K562 (cell line): ENCODE measurements at regions not wholly inside any gene's neighbourhood (a gene's known extent, or its start where the extent isn't known, plus 50 kb on each side); places are given as distances from the start of the nearest gene placed in this dataset.

ENCODE experiments used
- ATAC-seq: fragments of 200-7000 bp; cut with Tn5 transposase; 3 replicates; pipeline ENCODE4 v1.9.1; 2020; ENCODE audit warnings: moderate library complexity
- BruUV-seq: library from RNA; stranded (reverse); fragments of 400-500 nt; replicated peaks from 2 replicates; lab custom pipeline; 2021; lab: Mats Ljungman, UMichigan
- CTCF ChIA-PET: fragments of 300-600 bp; formaldehyde crosslinking; extraction: SDS; loops from one replicate; lab custom pipeline; 2021; ENCODE audit warnings: low intra/inter-chr PET ratio; lab: Yijun Ruan, JAX
- POLR2A ChIA-PET: fragments of 300-600, 350-650 bp; sonication (Branson Sonifier 250); formaldehyde crosslinking; extraction: SDS; loops from one replicate; lab custom pipeline; 2021; ENCODE audit warnings: antibody characterized with exemption, inconsistent platforms; lab: Yijun Ruan, JAX
- DNase-seq, 4 experiments: peaks; one replicate each; pipeline versions ENCODE4 v3.0.0 to v3.0.0-alpha.2; 2011 to 2018; ENCODE audit warnings: low spot score in 3 of 4, mixed read lengths in 3 of 4; ENCODE audit errors: extremely low read depth in 1 of 4
- FAIRE-seq: peaks from 2 replicates; lab custom pipeline; 2011; peaks lifted over from hg19 to GRCh38; lab: Jason Lieb, UNC
- H2AFZ ChIP-seq: 2 replicates; pipeline ENCODE4 v1.6.0; 2011; ENCODE audit warnings: low read depth, low read length, control low read depth, inconsistent platforms
- H3K27ac ChIP-seq: fragments of 200-600 bp; 3 replicates; pipeline ENCODE4 v1.8.0; 2011; ENCODE audit warnings: low read depth, mild to moderate bottlenecking, control low read depth, inconsistent platforms, low read length, moderate library complexity, mixed read lengths; ENCODE audit errors: extremely low read depth
- H3K27me3 ChIP-seq, 2 experiments: fragments of 300-600 bp in 1 of 2; 2 replicates in 1 of 2; 3 replicates in 1 of 2; pipeline versions ENCODE4 v1.6.0 to v1.8.0; 2011; ENCODE audit warnings: inconsistent platforms in 2 of 2, low read length in 2 of 2, mild to moderate bottlenecking in 1 of 2, mixed read lengths in 1 of 2, moderate library complexity in 1 of 2; ENCODE audit not compliant: control insufficient read depth in 2 of 2, insufficient read depth in 2 of 2
- H3K36me3 ChIP-seq: fragments of 300-600 bp; 3 replicates; pipeline ENCODE4 v1.8.0; 2011; ENCODE audit warnings: mild to moderate bottlenecking, low read length, inconsistent platforms; ENCODE audit not compliant: control insufficient read depth, insufficient read depth
- H3K4me1 ChIP-seq, 2 experiments: fragments of 200-600 bp in 1 of 2; replicated peaks in 1 of 2; 2 replicates in 1 of 2; 3 replicates in 1 of 2; pipeline versions ENCODE4 v1.5.1 to v1.8.0; 2011; ENCODE audit warnings: inconsistent platforms in 2 of 2, low read length in 2 of 2, mild to moderate bottlenecking in 1 of 2, mixed read lengths in 1 of 2, moderate library complexity in 1 of 2; ENCODE audit not compliant: control insufficient read depth in 2 of 2, insufficient read depth in 2 of 2
- H3K4me2 ChIP-seq: 2 replicates; pipeline ENCODE4 v1.6.1; 2011; ENCODE audit warnings: low read length, control low read depth, inconsistent platforms, mixed read lengths; ENCODE audit not compliant: insufficient read depth
- H3K4me3 ChIP-seq: fragments of 200-600 bp; sonication (generic), shearing (Covaris generic); 2 replicates; pipeline ENCODE4 v1.5.1; 2016; ENCODE audit warnings: control low read depth, inconsistent platforms
- H3K79me2 ChIP-seq: fragments of 200-600 bp; 3 replicates; pipeline ENCODE4 v1.8.0; 2011; ENCODE audit warnings: low read length, inconsistent platforms; ENCODE audit not compliant: control insufficient read depth, insufficient read depth
- H3K9ac ChIP-seq, 2 experiments: 2 replicates each; pipeline versions ENCODE4 v1.6.0 to v1.6.1; 2011; ENCODE audit warnings: low read depth in 2 of 2, low read length in 2 of 2, control low read depth in 1 of 2, inconsistent platforms in 1 of 2, mild to moderate bottlenecking in 1 of 2, mixed read lengths in 1 of 2; ENCODE audit not compliant: insufficient read depth in 1 of 2
- H3K9me1 ChIP-seq: one replicate; pipeline ENCODE4 v1.6.0; 2011; ENCODE audit warnings: inconsistent platforms, mild to moderate bottlenecking, low read length, moderate library complexity; ENCODE audit not compliant: control insufficient read depth, insufficient read depth
- H3K9me3 ChIP-seq: replicated peaks from 2 replicates; pipeline ENCODE4 v1.5.1; 2011; ENCODE audit warnings: low read depth, low read length, inconsistent platforms; ENCODE audit not compliant: control insufficient read depth, insufficient read depth
- H4K20me1 ChIP-seq: replicated peaks from 2 replicates; pipeline ENCODE4 v1.6.1; 2011; ENCODE audit warnings: low read length, inconsistent platforms, mixed read lengths; ENCODE audit not compliant: control insufficient read depth, insufficient read depth
- LARP7 ChIP-seq: fragments of 450-650 bp; IDR thresholded peaks from 2 replicates; pipeline ENCODE4 v1.6.1; 2016
- MCM7 ChIP-seq, 2 experiments: fragments of 450-650 bp; IDR thresholded peaks; 2 replicates each; pipeline ENCODE4 v1.6.1; 2016 to 2018
- RAD21 ChIP-seq, 2 experiments: fragments of 250-450 bp in 1 of 2; fragments of 450-650 bp in 1 of 2; sonication (Bioruptor Pico) in 1 of 2; formaldehyde crosslinking in 1 of 2; IDR thresholded peaks in 1 of 2; conservative IDR thresholded peaks in 1 of 2; 2 replicates each; pipeline versions ENCODE4 v1.4.0 to v1.8.0; 2020 to 2022; ENCODE audit warnings: mild to moderate bottlenecking in 2 of 2, moderate library complexity in 1 of 2
- TRIM28 ChIP-seq: fragments of 450-650 bp; IDR thresholded peaks from 2 replicates; pipeline ENCODE4 v1.6.1; 2017
- ZBTB7A ChIP-seq: IDR thresholded peaks from 2 replicates; pipeline ENCODE4 v1.6.1; 2011; ENCODE audit warnings: low read depth, mild to moderate bottlenecking, low read length, moderate library complexity, borderline replicate concordance; ENCODE audit not compliant: control insufficient read depth
- ZKSCAN3 ChIP-seq: fragments of 250-450 bp; sonication (Bioruptor Pico); IDR thresholded peaks from 2 replicates; pipeline ENCODE4 v1.4.0; 2020
- whole genome bisulfite sequencing: fragments of 100-300 bp; shearing (Covaris generic); methylation state at CpG from one replicate; pipeline ENCODE4 v1.1.6; 2016; ENCODE audit warnings: low coverage, mixed read lengths; ENCODE audit not compliant: insufficient coverage; ENCODE audit errors: missing lambda C conversion rate; 5-methylcytosine and 5-hydroxymethylcytosine counted together
- in situ Hi-C: fragments of 300-500 bp; cut with MboI; formaldehyde crosslinking; loops from 4 replicates; pipeline ENCODE4 v1.15.0; 2018; ENCODE audit warnings: inconsistent platforms, mixed read lengths
- intact Hi-C: fragments of 100-400 bp; cut with micrococcal nuclease; formaldehyde crosslinking; loops from 2 replicates; pipeline ENCODE4 v1.14.2; 2022
- TF ChIP-seq, protein P1 (sequence below): fragments of 250-450 bp; sonication (Bioruptor Pico); IDR thresholded peaks from 2 replicates; pipeline ENCODE4 v1.4.0; 2020; ENCODE audit warnings: borderline replicate concordance

DNA sequence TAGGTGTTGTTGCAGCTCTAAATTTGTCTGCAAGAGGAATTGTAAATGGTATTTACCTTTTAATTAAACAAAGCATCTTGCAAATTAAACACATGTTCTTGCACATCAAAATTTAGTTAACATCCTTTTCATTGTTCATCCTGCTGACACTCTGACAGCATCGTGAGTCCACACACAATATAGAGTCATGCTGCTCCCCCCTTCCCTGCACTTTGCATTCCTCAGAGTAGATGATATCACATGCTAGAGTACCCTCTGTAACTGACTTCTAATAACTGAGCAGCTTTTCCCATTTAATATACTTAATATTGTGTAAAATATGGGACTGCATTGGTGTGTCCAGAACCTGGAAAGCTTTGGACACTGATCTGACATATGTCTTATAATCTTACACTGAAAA lies 138.8 kb upstream of the DPYD start:
- Histone ChIP-seq H3K36me3 (no peaks in the 10 kb centered on the region), H3K9me1 (no peaks in the 10 kb centered on the region), H3K27ac (no peak overlapping the region), H3K4me2 (no peak overlapping the region), H3K9me3 (no peaks in the 10 kb centered on the region), H4K20me1 (no peaks in the 10 kb centered on the region), H3K4me1 (no peaks in the 10 kb centered on the region), H3K27me3 (no peaks in the 10 kb centered on the region), H3K79me2 (no peaks in the 10 kb centered on the region), H3K9ac (no peak overlapping the region), H2AFZ (no peak overlapping the region), H3K4me3 (no peak overlapping the region)
- intact Hi-C loops = no loop called here
- BruUV-seq = no TSS peak
- in situ Hi-C loops = no loop called here
- TF ChIP-seq RAD21 (CRISPR knock-in tag; conservative IDR thresholded peaks at IDR 0.05 in 1 of 2, IDR thresholded peaks at IDR 0.05 in 1 of 2) = no peak
- TF ChIP-seq TRIM28 = no peak
- TF ChIP-seq LARP7 = no peak
- TF ChIP-seq MCM7 (IDR thresholded peaks at IDR 0.05) = no peak
- TF ChIP-seq, protein P1, sequence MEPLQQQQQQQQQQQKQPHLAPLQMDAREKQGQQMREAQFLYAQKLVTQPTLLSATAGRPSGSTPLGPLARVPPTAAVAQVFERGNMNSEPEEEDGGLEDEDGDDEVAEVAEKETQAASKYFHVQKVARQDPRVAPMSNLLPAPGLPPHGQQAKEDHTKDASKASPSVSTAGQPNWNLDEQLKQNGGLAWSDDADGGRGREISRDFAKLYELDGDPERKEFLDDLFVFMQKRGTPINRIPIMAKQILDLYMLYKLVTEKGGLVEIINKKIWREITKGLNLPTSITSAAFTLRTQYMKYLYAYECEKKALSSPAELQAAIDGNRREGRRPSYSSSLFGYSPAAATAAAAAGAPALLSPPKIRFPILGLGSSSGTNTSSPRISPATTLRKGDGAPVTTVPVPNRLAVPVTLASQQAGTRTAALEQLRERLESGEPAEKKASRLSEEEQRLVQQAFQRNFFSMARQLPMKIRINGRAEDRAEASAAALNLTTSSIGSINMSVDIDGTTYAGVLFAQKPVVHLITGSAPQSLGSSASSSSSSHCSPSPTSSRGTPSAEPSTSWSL = no peak
- no peak for TF ChIP-seq ZKSCAN3
- TF ChIP-seq ZBTB7A = no peak
- ATAC-seq (no peak), DNase-seq (no peak), FAIRE-seq (no peak)
- 0% methylated on average over 1 of the region's 1 CpG for WGBS
- POLR2A ChIA-PET = no interaction called here
- CTCF ChIA-PET = no interaction called here
